Amniotic epithelial cell (primary cell): ENCODE measurements at regions not wholly inside any gene's neighbourhood (a gene's known extent, or its start where the extent isn't known, plus 50 kb on each side); places are given as distances from the start of the nearest gene placed in this dataset.
A peak's percentile ranks its signal among the peaks of the same experiment; 100 is the strongest.
"Not testable (repeated sequence)": the region's sequence is repeated elsewhere in the genome, so short reads cannot be mapped to it uniquely, and the experiment has no call there.

Experiments
- DNase-seq: peaks from one replicate; pipeline ENCODE4 v3.0.0-alpha.2; 2010; ENCODE audit warnings: low read depth

GRCh38 chr5:79924936-79925893 lies 65.8 kb downstream of the MTX3 start:
- peak; percentile 5 for DNase-seq

- no peak for DNase-seq
Measured at GRCh38 chr5:79923431-79923830, 67.6 kb downstream of the MTX3 start.

- DNase-seq, result no peak
Measured at GRCh38 chr5:79922626-79923025, 68.4 kb downstream of the MTX3 start.

GRCh38 chr5:79907452-79907851 lies 83.6 kb downstream of the MTX3 start:
- DNase-seq, result not testable (repeated sequence)

GRCh38 chr5:79902571-79902970 lies 88.5 kb downstream of the MTX3 start:
- not testable (repeated sequence) for DNase-seq

GRCh38 chr5:79901631-79902030 lies 89.4 kb downstream of the MTX3 start:
- DNase-seq, result no peak

GRCh38 chr5:79898611-79899010 lies 92.5 kb downstream of the MTX3 start:
- DNase-seq, result no peak

GRCh38 chr5:79893976-79894375 lies 97.1 kb downstream of the MTX3 start:
- no peak for DNase-seq

- no peak for DNase-seq
Measured at GRCh38 chr5:79893485-79893884, 97.6 kb downstream of the MTX3 start.

GRCh38 chr5:79890930-79891249 lies 100.2 kb downstream of the MTX3 start:
- DNase-seq, result no peak

- DNase-seq, result no peak
Measured at GRCh38 chr5:79890119-79890929, 100.7 kb downstream of the MTX3 start.

- no peak for DNase-seq
Measured at GRCh38 chr5:79888643-79889042, 102.4 kb downstream of the MTX3 start.

GRCh38 chr5:79886925-79887655 lies 104.0 kb downstream of the MTX3 start:
- DNase-seq, result no peak

GRCh38 chr5:79886456-79886855 lies 104.6 kb downstream of the MTX3 start:
- no peak for DNase-seq

GRCh38 chr5:79879880-79880279 lies 111.2 kb downstream of the MTX3 start:
- not testable (repeated sequence) for DNase-seq

GRCh38 chr5:79878721-79879336 lies 112.2 kb downstream of the MTX3 start:
- no peak for DNase-seq

GRCh38 chr5:79878136-79878679 lies 112.9 kb downstream of the MTX3 start:
- no peak for DNase-seq

- no peak for DNase-seq
Measured at GRCh38 chr5:79876456-79876855, 114.6 kb downstream of the MTX3 start.

- no peak for DNase-seq
Measured at GRCh38 chr5:79875230-79875629, 115.8 kb downstream of the MTX3 start.

- DNase-seq, result no peak
Measured at GRCh38 chr5:79873187-79873586, 117.9 kb downstream of the MTX3 start.

- no peak for DNase-seq
Measured at GRCh38 chr5:79872291-79872690, 118.8 kb downstream of the MTX3 start.
